Activated naive CD4-positive, alpha-beta T cell (primary cell): ENCODE measurements at regions not wholly inside any gene's neighbourhood (a gene's known extent, or its start where the extent isn't known, plus 50 kb on each side); places are given as distances from the start of the nearest gene placed in this dataset.

Experiments
- DNase-seq, 4 experiments: peaks; one replicate each; lab custom pipeline; 2025; lab: John Stamatoyannopoulos, UW

DNA sequence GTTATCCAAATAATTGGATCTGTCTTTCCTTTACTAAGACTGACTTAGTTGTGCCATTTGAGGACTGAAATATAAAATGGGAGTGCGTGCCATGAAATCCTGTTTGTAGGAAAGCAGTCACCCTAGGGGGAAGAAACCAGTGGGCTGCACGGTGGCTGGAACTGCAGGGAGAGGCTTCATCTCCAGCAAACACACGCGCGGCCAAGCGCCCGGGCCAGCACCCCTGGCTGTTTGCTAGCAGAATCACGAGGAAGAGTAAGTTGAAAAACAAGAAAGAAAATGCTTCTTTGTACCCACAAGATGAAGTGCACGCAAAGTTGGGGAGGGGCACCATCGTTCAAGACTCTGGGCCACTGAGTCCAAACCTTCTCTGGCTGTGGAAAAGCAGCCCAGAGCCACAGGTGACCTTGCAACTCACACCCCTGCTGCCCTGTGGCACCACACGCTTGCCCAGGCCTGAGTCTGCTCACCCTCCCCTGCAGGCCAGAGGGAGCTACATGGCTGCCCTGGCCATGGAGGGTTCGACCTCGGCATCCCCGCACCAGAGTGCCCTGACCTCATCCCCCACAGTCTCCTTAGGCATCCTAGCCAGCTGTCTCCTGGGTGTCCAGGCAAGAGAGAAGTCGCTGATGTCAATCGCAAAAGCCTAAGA is 55.2 kb downstream of the IRX2 start:
- DNase-seq: no peak

DNA sequence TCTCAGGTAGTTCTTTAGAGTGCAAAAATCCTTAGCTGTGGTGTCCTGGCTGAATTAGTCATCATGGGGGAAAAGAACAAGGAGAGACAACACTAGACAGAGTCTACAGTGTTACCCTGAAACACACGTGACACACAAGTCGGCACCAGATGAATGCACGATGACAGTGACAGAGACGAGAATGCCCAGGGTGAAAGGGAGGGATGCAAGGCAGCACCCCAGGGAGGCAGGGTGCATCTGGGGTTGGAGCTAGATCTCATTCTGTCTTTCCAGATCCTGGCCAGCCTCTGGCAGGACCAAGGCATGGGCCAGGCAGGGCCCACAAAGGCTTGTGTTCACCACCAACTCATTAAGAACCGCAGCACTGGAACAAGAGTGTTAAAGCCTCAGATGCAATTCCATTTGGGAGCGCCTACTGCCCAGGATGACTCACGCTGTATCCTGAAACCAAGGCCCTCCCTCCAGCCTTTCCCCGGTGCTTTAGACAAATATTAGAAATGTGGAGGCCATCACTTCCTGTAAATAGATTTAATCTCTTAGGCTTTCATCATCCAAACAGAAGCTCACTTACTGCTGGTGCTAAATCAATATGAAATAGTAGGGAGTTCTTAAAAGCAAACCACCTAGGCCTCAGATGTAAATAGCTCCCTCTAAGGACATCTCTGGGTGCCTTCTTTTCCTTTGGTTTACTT is 56.1 kb downstream of the IRX2 start:
- no peak for DNase-seq

DNA sequence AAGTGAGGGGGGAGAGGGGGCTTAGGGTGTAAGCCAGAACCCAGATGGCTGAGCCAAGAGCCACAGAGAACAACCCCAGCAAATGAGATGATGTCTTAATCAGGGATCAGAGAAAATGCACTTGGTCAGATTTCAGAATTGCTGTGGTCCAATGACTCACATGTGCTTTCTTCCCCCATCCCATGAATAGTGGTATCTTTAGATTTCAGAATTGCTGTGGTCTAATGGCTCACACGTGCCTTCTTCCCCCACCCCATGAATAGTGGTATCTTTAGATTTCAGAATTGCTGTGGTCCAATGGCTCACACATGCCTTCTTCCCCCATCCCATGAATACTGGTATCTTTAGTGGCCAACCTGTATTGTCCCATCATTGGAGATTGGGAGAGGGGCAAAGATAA is 59.9 kb downstream of the IRX2 start:
- DNase-seq: no peak

DNA sequence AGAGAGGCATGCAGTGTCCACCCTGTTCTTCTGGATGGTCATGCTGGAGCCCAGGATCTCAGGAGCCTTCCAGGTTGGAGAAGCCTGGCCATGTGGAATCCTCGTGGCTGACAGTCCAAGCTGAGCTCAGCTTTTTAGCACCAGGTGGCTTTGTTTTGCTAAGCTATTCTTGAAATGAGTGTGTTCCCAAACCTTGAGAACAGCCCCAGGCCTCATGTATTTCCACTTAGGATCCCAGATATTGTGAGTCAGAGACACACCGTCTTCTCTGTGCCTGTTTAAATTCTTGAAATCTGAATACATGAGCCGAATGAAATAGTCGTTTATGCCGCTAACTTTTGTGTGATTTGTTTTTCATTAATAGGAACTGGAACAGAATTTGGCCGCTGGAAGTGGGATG is 61.2 kb downstream of the IRX2 start:
- DNase-seq: no peak

DNA sequence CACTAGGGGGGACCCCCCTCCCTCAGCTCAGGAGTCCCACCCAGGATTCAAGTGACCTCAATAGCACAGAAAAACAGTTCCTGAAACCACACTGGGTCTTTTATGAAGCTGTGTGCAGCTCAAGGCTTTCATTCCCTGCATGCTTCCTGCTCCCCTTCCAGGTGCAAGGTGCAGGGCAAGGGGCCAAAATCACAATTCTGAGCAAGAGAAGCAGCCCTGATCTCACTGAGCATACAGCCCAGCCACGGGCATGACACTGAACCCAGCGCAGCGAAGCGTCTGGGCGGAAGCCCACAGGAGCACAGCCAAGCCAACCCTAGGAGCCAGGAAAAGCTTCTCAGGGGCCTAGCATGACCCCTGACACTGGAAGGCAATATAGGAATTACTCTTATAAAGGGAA is 62.9 kb downstream of the IRX2 start:
- no peak for DNase-seq

DNA sequence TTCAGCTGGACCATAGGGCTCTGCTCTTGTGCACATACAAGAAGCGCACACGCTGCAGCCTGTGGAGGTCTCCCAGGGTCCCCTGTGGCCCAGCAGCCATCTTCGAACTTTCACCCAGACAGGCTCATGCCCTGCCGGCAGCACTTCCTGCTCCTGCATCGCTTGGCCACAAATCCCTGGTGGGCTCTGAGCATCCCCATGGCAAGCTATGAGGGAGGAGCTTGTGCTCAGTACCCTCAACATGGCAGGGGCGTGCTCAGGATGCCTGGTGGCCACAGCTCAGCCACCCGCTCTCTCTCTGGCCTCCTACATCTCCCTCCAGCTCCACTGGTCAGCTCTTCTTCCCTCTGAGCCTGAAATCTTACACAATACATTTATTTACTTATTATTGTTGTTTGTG is 63.7 kb downstream of the IRX2 start:
- no peak for DNase-seq

DNA sequence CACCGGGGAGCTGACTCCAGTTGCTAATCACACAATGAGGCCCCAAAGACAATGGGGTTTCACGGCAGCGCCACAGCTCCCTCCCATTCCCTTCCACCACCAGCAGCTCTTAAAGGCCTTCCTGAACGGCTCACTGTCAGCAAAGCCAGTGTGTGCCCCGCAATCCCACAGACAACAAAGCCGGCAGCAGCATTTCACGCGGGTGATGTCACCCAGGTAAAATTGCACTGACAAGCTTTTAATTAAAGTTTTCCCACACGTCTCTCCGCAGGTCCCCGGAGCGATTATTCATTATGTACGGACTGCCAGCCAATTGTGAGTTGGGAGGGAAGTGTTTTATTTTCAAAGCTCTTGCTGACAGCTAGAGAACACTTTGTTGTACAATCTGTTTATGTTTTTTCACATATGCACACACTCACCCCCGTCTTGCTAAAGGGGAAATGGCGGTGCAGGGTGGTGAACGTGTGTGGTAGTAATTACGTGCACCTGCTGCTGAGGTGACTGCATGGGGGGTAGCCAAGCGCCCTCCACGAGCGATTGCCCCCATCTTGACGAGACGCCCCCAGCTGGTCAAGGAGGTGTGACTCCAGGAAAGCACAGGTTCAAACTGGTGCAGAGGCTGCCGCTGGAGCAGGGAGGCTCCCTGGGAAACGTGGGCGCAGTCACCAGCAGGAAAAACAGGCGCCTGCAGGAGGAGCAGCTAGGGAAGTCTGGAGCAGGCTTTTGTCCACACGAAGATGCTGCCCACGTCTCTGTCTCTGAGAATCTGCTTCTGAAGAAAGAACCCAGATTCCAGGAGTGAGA is 65.0 kb downstream of the IRX2 start:
- no peak for DNase-seq

DNA sequence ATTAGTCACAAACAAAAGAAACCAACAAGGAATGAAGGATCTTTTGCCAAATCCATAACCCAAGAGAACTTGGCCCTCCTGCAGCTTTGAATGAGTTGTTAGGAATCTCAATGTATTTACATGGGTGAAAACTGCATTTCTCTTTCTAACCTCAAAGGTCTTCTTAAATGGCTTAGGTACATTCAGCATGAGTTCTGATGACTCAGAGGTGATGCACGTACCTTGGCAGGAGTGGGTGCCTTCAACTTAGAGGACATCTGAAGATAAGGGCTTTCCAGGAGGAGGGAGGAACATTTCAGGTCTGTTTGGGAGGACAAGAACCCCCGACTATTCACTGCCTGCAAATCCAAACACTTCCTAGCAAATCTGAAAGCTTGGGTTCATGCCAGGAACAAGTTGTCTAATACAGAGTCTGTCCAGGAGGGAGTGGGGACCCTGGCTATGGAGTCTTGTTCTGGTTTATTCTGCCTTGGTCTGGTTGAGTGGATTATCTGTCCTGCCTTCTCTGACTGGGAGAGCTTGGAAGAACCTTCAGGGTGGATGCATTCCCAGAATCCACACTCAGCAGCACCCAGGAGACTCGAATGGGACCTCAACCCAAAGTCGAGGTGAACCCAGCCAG is 65.7 kb downstream of the IRX2 start:
- DNase-seq: no peak

DNA sequence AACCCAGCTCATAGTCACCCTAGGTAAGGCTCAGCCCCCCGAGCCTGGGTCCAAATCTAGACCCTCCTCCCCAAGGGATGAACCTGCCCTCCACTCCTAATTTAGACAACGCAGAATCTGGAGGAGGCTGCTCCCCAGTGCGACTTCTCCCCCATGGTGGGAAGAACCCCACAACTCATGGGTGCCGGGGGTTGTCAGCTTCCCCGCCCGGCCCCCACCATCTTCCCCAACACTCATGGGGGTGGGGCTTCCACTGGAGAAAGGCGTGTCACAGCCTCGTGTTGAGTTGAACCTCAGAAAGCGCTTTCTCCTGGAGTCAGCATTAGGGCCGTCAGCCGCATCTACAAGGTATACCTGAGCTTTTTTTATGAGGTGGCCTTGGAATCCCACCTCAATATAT is 66.9 kb downstream of the IRX2 start:
- no peak for DNase-seq

DNA sequence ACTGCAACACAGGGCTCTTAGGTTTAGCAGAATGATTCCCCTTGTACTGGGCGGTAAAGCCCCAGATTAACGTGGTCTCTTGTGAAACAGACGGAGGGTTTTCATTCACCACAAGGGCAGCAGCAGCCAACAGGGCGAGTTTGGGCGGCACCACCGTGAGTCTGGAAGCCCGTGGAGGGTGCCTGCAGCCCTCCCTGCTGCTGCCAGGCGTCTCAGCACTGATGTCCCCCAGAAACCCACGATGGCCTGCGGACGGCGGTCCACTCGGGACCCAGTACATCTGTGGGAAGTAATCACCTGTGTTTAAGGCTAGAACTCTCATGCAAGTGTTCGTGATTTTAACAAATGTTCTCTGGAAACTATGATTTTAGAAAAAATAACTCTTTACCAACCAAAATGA is 67.8 kb downstream of the IRX2 start:
- no peak for DNase-seq

DNA sequence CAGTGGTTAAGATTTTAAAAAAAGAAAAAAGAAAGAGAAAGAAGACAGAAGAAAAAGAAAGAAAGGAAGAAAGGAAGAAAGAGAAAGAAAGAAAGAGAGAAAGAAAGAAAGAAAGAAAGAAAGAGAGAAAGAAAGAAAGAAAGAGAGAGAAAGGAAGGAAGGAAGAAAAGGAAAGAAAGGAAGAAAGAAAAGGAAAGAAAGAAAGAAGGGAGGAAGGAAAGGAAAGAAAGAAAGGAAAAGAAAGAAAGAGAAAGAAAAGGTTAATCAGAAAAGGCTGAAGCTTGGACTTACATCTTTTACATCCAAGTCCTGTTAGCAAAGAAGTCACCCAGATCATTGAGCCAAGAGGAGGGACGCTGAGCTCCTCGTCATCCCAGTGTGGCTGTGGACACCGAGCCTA is 70.0 kb downstream of the IRX2 start:
- DNase-seq: no peak

DNA sequence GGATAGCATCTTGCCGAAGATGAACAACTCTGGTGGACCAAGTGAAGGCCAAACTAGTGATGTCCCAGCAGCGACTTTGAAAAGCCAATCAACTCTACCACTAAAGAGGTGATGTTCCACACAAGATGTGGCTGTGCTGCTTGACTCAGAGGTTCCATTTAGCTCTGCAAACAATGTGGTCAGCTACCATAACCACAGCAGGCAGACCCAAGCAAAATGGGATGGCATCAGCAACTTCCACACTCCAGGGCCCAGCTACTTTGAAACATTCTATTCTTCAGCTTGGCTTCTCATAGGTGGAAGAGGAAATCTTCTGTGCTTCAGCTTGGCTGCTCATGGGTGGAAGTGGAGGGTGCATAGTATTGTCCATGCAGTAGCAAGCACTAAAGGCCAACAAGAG is 70.5 kb downstream of the IRX2 start:
- DNase-seq: no peak

DNA sequence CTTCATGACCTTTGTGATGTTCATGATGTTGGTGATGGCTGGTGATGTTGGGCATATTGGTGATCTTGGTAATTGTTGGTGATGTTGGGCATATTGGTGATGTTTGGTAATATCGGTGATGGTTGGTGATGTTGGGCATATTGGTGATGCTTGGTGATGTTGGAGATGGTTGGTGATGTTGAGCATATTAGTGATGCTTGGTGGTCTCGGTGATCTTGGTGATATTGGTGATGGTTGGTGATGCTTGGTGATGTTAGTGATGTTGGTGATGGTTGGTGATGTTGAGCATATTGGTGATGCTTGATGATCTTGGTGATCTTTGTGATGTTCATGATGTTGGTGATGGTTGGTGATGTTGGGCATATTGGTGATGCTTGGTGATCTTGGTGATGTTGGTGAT is 73.8 kb downstream of the IRX2 start:
- DNase-seq: no peak

DNA sequence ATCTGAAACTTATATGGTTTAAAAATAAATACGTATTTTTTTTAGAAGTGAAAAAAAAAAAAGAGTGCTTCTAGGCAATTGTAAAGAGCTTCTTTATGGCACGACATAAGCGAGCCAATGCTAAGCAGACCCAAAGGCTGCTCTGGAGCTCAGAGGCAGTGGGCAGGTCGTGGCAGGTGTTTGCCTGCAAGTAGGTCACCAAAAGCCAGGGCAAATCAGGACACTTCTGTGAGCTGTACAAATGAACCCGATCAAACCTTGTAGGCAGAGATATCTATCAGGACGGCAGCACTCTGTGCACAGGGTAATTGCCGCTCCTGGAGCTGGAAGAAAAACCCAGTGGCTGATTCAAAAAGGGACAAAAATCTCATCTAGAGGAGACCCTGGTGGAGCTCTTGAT is 75.9 kb downstream of the IRX2 start:
- DNase-seq: no peak

DNA sequence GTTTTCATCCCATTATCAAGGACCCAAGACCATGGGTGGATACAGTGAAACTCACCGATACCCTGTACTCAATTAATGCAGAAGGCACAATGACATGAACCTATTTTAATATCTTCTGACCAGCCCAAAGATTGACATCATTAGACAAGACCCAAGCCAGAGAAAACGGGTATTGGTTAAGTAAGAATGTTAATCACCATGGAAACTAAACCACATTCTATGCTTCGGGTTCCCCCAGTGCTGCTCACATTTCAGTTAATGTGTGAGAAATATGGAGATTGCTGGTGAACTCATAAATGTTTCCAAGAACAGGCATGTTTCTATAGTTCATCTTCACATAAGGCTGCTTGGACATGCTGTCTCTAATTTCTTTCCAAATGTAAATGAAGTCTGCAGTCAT is 77.0 kb downstream of the IRX2 start:
- no peak for DNase-seq

DNA sequence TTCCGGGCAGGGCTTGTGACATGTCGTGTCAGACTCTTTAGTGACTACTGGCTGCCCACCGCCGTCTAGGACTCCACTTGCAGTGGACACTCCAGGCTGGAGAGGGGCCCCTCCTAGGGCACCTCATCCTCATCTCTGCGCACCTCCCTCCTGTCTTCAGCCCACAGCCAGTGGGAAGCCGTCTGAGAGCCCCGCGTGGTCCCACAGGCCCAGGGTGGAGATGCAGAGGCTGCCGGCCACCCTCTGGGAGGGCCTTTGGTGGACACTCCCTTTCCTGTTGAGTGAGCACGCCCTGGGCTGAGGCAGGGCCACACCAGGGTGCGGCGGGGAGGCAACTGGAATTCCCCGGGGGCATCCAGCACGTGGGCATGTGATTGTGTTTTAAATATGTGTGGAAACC is 80.5 kb downstream of the IRX2 start:
- DNase-seq: no peak

DNA sequence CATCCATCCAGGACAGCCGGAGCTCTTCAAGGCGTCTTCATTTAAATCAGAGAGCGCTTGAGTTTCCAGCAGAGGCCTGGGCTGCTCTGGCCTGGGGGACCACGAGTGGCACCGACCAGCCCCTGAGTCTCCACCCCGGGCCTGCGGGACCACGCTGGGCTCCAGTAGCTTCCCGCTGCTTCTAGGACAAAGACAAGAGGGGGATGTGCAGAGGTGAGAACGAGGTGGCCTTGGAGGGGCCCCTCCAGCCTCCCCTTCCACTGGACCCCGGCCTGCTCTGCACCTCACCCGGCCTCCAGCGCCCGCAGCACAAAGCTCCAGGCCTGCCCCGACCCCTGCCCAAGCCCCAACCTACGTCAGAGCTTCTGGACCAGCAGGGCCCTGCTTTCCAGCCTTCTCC is 81.6 kb downstream of the IRX2 start:
- no peak for DNase-seq

DNA sequence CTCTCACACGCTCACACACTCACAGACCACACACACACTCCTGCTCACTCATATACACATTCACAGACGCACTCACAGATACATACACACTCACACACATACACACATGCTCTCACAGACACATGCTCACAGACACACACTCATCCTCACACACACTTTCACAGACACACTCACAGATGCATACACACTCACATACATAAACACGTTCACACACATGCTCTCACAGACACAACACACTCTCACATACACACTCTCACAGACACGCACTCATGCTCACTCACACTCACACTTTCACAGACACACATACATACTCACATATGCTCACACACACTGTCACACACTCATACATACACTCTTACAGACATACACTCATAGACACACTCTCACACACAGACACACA is 82.2 kb downstream of the IRX2 start:
- DNase-seq: no peak

DNA sequence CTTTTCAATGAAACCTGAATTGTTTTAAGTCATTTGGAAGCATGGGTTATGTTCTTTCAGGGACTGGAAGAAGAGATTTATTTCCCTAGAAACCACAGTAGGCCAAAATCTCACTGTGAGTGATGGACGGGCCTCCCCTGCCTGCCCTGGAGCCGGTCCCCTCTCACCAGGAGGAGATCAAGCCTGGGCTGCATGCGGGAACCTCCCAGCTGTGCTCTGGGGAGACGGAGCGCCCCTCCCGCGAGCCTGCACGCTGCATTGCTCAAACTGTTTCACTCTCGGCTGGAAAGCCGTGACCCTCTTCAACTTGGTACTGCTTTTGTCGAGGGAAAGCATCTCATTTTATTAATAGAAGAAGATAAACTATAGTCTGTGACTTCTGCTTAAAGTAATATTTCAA is 85.4 kb downstream of the IRX2 start:
- no peak for DNase-seq

DNA sequence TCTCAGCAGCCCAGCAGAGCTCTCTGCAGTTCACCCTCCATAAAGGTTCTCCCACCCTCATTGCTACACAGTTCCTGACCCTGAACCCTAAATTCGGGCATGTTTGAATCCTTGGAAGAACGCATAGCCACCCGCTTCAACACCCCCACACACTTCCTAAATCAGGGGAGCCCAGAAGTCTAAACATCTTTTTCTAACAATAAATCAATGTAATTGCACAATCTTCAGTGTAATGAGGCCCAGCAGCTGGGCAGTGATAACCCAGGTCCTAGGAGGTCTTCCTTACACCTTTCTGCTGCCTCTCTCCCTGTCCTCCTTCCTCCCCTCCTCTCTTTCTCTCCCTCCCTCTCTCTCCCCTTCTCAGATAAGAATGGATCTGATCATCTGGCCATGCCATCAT is 88.0 kb downstream of the IRX2 start:
- DNase-seq: no peak

DNA sequence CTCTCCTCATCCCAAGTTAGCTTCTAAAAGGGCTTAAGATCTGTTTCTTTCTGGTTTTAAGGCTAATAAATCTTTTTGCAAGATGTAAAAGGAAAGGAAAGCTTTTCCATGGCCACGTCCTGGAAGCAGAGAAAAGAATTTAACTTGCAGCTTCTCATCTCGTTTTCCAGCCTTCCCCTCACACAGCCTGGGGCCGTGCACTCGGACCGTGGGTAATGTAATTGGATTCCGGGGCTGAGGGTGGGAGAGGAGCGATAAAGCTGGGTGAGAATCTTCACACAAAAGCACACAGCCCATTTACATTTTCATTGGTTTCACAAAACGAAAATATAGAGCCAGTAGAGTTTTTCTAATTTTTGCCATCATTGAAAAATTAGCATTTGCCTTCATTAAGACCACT is 91.2 kb downstream of the IRX2 start:
- DNase-seq: no peak

DNA sequence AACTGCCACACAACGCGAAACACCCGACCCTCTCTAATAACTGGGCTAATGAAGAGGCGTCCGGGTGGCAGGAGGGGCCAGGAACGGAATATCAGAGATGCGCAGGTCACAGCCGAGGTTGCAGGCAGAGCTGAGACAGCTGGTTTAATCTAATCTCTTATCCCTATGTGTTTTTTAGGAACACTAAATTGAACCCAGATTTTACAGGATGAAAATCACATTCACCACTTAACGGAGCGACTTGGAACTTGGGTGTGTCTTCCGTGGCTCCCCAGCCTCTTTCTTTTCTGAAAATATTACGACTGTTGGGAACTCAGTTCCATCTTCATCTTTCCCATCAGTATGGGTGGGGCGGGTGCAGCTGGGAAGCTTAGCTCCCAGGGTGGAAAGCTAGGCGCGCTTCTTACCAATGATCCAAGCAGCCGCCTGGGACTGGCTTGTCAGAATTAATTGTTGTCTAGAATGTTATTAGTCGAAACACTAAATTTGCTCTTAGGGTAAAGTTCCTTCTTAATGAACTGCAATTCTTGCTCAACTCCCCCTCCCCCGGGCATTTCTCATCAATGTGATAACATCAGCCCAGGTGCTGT is 92.5 kb downstream of the IRX2 start:
- DNase-seq: no peak

DNA sequence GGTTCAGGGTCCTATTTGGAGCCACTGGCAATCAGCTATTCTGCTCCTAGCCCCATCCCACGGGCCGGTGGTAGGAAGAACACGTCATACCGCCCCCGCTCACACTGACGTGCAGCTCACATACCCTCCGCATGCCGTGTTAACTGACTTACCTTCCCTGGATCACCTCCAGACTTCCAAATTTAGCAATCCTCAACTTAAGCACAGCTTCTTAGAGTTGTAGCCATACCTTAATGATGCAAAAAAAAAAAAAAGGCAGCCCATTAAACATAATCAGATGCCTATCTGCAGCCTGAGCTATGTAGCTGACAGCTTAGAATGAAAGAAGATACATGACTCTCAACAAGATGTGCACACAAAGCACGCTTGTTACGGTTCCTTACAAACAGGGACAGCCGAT is 93.0 kb downstream of the IRX2 start:
- DNase-seq: no peak
